Glutamatergic neuron (in vitro differentiated cells): ENCODE measurements at regions not wholly inside any gene's neighbourhood (a gene's known extent, or its start where the extent isn't known, plus 50 kb on each side); places are given as distances from the start of the nearest gene placed in this dataset.

Experiments used
- DNase-seq: peaks from one replicate; pipeline ENCODE4 v3.0.0; 2022
- H3K27ac Mint-ChIP-seq: one replicate; pipeline ENCODE4 v1.8.0; 2020; ENCODE audit warnings: mild to moderate bottlenecking, mixed read lengths, inconsistent platforms; ENCODE audit not compliant: unreplicated experiment
- H3K27me3 Mint-ChIP-seq: one replicate; pipeline ENCODE4 v1.8.0; 2020; ENCODE audit warnings: mild to moderate bottlenecking, moderate library complexity, mixed read lengths, inconsistent platforms; ENCODE audit not compliant: unreplicated experiment
- H3K36me3 Mint-ChIP-seq: one replicate; pipeline ENCODE4 v1.8.0; 2020; ENCODE audit warnings: mild to moderate bottlenecking, mixed read lengths, inconsistent platforms; ENCODE audit not compliant: unreplicated experiment
- H3K4me1 Mint-ChIP-seq: one replicate; pipeline ENCODE4 v1.8.0; 2020; ENCODE audit warnings: mild to moderate bottlenecking, low read depth, mixed read lengths, inconsistent platforms; ENCODE audit not compliant: unreplicated experiment
- H3K4me3 Mint-ChIP-seq: one replicate; pipeline ENCODE4 v1.8.0; 2020; ENCODE audit warnings: mild to moderate bottlenecking, mixed read lengths, inconsistent platforms; ENCODE audit not compliant: unreplicated experiment
- H3K9me3 Mint-ChIP-seq: one replicate; pipeline ENCODE4 v1.8.0; 2020; ENCODE audit warnings: mild to moderate bottlenecking, moderate library complexity, mixed read lengths, inconsistent platforms; ENCODE audit not compliant: unreplicated experiment
- CTCF ChIP-seq: fragments of 200-600 bp; sonication (generic); IDR thresholded peaks from one replicate; pipeline ENCODE4 v1.5.0; 2021; ENCODE audit not compliant: partially characterized antibody, unreplicated experiment

DNA sequence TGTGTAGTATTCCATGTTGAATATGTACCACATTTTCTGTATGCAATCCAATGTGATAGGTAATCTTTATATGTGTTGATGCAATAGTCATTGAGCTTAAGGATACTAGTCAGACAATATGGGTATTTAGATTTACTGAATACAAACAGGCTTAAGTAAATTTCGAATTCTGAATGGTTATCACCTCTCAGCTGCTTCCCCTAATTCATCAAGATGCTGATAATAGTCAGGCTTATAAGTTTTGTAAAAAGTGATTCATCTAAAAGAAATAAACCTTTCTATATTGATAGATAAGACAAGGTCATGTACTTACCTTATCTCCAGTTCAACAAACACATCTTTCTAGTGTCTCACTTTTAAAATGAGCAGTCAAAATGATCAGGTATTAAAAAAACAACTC lies 205.5 kb downstream of the CASP12 start:
- no peaks in the 10 kb centered on the region for H3K4me1 Mint-ChIP-seq
- H3K36me3 Mint-ChIP-seq = no peaks in the 10 kb centered on the region
- no peaks in the 10 kb centered on the region for H3K27me3 Mint-ChIP-seq
- no peak overlapping the region for H3K4me3 Mint-ChIP-seq
- H3K9me3 Mint-ChIP-seq = no peaks in the 10 kb centered on the region
- no peak for TF ChIP-seq CTCF
- no peak overlapping the region for H3K27ac Mint-ChIP-seq
- DNase-seq = no peak

- TF ChIP-seq CTCF = no peak
- Mint-ChIP-seq H3K27ac (no peak overlapping the region), H3K9me3 (no peaks in the 10 kb centered on the region), H3K27me3 (no peaks in the 10 kb centered on the region), H3K4me3 (no peak overlapping the region), H3K36me3 (no peaks in the 10 kb centered on the region), H3K4me1 (no peaks in the 10 kb centered on the region)
- no peak for DNase-seq
Measured at GRCh38 chr11:104691129-104691528, 207.1 kb downstream of the CASP12 start.

DNA sequence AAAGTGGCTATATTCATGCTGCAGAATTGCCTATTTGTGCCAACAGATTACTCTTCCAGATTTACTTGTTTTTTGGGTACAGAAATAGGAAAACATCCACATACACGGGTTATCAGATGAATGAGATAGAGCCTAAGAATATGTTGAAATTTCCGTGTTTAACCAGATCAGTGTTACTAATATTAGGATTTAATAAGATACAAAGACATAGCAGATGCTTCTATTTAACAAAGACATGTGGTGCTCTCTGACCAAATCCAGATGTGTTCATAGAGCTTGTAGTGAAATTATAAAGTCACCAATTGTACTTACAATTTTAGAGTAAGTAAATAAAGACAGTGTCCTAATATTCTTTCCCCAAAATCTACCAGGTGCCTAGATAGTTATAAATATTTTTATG lies 208.0 kb downstream of the CASP12 start:
- Mint-ChIP-seq H3K27me3 (no peaks in the 10 kb centered on the region), H3K4me3 (no peak overlapping the region), H3K27ac (no peak overlapping the region), H3K9me3 (no peaks in the 10 kb centered on the region), H3K4me1 (no peaks in the 10 kb centered on the region), H3K36me3 (no peaks in the 10 kb centered on the region)
- DNase-seq = no peak
- no peak for TF ChIP-seq CTCF

- Mint-ChIP-seq H3K27ac (no peak overlapping the region), H3K27me3 (no peaks in the 10 kb centered on the region), H3K9me3 (no peaks in the 10 kb centered on the region), H3K4me3 (no peak overlapping the region), H3K36me3 (no peaks in the 10 kb centered on the region), H3K4me1 (no peaks in the 10 kb centered on the region)
- no peak for TF ChIP-seq CTCF
- DNase-seq = no peak
Measured at GRCh38 chr11:104688731-104689130, 209.5 kb downstream of the CASP12 start.

DNA sequence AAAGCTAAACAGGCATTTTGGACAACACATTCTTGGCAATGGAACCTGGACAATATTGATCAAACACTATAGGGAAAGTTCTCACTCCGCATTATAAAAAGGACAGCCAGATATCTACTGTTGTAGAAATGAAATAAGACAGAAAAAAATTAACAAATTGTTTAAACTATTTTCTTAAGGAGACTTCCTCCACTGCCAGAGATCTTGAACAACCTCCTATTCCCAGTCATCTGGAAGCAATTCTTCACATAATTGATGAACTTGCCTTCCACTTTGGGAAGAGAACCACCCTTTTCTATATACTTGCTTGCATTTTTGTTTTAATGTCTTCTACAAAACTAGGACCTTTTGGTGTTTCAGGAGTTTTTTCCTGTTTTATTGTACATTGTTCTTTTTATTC lies 216.1 kb downstream of the CASP12 start:
- Mint-ChIP-seq H3K4me1 (no peaks in the 10 kb centered on the region), H3K9me3 (no peaks in the 10 kb centered on the region), H3K27me3 (no peaks in the 10 kb centered on the region), H3K4me3 (no peak overlapping the region), H3K36me3 (no peaks in the 10 kb centered on the region), H3K27ac (no peak overlapping the region)
- DNase-seq = no peak
- no peak for TF ChIP-seq CTCF
